ENCODE measurements at regions not wholly inside any gene's neighbourhood (a gene's known extent, or its start where the extent isn't known, plus 50 kb on each side); places are given as distances from the start of the nearest gene placed in this dataset.
"Not testable (repeated sequence)": the region's sequence is repeated elsewhere in the genome, so short reads cannot be mapped to it uniquely, and the experiment has no call there.

DNA sequence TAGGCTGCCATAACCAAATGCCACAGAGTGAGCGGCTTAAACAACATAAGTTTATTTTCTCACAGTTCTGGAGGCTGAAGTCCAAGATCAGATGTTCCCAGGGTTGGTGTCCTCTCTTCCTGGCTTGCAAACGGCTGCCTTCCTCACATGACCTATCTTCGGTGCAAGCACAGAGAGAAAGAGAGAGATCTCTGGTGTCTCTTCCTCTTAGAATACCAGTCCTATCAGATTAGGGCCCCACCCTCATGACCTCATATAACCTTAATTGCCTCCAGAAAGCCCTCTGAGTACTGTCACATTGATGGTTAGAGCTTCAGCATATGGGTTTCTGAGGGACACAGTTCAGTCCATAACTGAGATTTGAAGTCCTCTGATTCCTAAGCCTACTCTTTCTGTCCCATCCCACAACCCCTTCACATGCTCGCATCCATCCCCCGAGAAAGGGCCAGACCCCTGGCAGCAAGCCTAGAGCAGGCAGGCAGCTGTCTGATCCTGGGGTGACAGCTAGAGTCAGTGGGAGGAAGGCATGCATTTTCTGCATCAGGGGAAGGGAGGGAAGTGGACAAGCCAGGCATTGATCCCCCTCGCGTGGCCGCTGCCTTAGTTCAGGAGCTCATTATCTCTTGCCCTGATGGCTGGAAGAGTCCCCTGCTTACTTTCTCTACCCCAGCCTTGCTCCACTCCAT, 114.1 kb downstream of the FAR1 start:
- no peak for DNase-seq

DNA sequence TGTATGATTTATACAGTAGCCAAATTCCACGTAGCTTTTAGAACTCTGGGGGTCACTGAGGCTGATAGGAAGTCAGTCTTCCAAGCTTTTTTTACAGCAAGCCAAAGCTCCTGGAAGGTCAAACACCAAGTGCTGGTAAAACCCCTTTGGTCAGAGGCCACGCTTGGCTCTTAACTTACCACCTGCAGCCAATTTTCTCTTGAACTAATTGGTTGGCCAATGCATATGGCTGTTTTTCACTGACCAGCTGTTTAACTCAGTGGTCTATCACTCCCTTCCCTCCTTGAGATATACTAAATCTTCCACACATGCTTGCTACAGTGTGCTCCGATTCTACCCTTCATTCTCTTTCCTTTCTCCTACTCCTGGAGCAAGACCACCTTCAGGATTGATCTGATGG, 116.0 kb downstream of the FAR1 start:
- DNase-seq, result no peak

DNA sequence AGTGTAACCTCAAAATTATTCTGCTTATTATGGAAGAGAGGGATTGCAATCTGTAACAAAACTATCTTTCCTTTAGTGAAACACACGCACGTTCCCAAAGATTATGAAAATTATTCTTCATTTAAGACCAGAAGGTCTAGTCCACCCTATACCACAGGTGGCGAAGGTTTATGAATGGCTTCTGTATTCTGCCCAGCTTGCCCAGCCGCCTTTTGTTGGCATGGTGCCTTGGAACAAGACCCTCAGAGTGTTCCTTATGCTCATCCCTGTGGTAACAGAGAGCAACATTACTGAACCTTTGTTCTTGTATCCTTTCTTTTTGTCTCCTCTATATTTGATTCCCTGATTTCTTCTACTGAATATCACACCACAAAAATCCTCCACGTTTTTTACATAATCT, 116.4 kb downstream of the FAR1 start:
- no peak for DNase-seq

DNA sequence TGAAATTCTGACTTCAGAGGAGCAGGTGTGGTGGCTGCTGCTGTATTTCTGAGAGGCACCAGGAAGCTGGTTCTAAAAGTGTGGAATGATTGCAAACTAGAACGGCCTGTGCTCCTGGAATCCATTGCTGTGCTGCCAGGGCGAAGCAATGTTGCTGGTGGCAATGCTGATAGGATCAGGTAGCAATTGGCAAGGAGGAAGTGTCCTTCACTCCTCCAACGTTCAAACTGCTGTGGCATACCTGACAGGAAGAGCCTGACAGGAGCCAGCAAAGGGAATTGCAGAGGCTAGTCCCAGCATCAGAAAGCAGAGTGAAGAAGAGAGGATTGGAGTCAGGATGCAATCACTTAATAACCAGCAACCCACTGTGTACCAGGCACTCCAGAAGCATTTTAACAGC, 118.2 kb downstream of the FAR1 start:
- no peak for DNase-seq

DNA sequence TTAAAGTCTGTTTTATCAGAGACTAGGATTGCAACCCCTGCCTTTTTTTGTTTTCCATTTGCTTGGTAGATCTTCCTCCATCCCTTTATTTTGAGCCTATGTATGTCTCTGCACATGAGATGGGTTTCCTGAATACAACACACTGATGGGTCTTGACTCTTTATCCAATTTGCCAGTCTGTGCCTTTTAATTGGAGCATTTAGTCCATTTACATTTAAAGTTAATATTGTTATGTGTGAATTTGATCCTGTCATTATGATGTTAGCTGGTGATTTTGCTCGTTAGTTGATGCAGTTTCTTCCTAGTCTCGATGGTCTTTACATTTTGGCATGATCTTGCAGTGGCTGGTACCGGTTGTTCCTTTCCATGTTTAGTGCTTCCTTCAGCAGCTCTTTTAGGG, 129.1 kb downstream of the FAR1 start:
- not testable (repeated sequence) for DNase-seq

DNA sequence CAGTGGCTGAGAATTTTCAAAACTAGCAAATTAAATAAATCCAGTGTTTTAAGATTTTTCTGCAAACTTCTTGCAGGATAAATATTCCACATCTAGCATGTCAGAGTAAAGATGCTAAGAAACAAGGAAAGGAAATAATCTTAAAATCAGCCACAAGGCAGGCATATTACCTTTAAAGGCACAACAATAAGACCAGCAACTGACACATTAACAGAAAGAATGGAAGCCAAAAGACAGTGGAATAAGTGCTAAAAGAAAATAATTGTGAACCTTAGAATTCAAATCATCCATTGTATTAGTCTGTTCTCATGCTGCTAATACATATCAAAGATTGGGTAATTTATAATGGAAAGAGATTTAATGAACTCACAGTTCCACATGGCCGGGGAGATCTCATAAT, 132.4 kb downstream of the FAR1 start:
- DNase-seq, result no peak

DNA sequence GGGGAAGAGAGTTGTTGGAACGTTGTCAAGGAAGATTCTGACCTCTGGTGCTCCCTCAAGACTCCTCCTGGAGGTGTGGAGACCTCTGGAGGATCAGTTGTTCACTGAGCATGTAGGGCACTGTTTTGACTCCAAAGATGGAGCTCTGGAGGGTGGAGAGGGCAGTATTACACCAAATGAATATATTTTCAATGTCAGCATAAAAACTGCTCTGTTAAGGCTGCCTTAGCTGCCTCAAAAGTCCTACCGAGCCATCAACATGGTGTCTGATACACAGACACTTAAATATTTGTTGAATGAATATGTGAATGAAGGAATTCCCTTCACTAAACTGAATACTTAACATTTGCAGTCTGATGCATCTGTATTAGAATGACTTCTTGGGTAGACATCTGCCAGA, 144.2 kb upstream of the SPON1 start:
- no peak for DNase-seq

DNA sequence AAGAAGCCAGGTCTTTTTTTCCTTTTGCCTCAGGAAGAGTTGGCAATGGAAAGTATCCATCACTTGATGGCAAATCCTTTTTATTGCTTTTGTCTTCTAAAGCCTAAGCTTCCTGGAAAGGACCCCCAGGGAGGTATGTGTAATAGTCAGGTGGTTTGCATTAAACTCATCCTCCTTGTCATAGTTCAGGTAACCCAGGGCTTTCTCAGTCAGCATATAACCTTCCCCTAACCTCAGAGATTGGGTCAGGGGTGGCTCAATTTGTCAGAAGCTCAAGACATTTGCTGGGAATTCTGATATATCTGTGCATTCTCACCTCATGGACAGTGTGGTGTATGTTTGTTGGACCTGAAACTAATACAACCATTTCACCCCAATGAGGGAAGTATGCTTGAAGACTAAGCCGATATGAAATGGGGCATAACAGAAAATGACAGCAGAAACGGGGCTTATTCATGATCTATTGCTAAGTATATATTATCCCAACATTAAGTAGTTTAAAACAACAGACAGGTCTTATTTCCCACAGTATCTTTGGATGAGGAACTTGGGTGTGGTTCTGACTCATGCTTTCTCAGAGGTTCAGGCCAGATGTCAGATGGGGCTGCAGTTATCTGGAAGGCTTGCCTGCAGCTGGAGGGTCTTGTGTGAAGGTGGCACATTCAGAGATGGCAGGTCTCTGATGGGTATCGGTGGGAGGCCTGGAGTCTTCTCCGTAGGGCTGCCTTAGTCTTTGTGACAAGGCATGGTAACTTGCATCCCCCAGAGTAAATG, 135.8 kb upstream of the SPON1 start:
- DNase-seq, result peak; percentile 17

DNA sequence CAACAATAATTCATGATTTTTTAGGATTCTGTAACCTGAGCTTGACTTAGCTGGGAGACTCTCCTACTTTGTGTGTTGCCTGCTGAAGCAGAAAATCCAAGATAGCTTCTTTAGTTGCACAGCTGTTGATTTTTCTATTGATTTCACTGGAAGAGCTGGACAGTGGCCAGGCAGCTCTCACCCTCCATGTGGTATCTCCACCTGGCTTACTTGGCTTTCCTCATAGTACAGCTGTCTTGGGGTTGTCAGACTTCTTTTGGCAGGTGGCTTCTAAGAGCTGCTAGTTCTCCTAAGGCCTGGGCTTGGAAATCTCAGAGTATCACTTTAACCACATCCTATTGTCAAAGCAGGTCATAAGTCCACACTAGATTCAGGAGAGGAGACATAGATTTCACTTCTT, 130.8 kb upstream of the SPON1 start:
- DNase-seq, result no peak

DNA sequence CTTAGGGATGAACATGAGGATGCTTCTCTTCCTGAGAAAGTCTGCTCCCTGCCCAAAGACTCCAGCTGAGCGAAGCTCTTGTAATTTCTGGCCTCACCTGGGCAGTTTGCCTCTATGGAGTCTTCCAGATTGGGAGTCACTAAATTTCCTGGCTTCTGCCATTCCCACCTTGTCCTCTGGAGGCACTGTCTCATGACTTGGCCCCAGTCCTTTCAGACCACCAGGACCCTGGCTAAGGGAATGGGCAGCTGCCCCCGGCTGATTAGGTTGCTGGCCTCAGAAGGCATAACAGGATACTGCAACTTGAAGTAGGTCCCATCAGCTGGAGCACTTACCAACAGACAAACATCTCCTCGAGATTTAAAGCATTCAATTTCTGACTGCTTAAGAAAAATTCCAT, 128.1 kb upstream of the SPON1 start:
- DNase-seq, result no peak

DNA sequence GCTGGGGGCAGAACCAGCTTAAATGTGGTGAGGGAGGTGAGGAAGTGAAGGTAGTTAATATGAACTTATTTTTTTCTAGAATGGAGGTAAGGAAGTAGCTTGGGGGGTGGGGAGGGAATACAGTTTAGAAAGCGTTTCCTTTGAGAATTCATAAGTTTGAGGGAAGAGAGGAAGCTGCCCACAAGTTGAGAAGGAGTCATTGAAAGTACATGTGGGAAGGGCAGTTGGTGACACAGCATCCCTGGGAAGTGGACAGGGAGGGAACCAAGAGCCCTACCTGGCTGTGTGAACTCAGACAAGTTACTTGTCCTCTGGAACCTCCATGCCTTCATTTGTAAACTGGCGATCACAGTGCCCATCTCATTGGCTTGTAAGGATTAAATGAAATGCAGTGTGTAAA, 125.9 kb upstream of the SPON1 start:
- DNase-seq, result no peak

DNA sequence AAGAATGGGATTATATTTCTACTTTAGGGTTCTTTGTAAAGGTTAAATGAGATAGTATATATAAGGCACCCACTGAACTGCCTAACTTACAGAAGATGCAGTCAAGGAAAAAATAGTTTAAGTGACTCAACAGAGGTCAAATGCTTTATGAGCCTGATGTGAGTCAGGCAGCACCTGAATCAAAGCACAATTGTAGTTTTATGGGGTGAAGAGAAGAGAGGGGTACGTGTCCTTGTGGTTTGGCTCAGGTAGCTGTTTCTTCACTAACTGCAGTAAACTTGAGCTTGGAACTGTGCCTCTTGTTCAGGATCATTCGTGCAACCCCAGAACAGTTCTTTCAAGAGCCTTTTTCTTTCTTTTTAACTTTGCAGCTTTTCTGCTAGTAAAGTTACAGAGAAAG, 125.2 kb upstream of the SPON1 start:
- peak; percentile 2 for DNase-seq

DNA sequence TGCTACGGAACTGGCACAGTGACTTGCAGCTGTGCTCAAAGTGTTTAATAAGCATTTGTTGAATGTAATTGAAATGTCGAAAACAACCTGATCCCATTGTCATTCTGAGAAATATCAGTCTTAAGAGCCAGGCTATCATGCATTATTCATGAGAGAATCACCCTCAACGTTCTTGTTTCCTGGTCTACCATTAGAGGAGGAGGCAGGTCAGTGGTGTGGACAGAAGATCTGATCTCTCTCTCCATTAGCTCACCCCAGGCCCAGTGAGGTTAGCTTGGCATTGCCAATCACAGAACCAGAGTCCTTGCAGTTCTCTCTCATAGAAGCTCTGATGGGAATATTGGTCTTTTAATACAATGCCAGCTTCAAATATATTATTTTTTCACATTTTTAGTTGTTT, 121.1 kb upstream of the SPON1 start:
- DNase-seq, result no peak

DNA sequence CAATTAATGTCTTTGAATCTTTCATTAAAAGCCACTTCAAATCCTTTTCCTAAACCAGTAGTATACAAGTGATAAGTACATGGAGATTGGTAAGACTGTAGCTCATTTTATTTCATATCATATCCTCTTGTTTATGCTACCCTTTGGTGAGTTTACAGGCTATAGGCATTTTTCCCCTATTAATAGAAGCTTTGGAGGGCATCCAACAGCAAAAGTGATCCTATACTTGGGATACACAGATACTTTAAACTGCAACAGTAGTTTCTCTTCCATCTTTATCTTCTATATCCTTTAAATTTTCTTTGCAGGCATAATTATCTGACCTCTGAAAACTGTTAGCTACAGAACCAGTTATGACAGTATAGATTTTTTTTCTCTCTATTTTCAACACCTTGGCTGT, 114.5 kb upstream of the SPON1 start:
- no peak for DNase-seq

DNA sequence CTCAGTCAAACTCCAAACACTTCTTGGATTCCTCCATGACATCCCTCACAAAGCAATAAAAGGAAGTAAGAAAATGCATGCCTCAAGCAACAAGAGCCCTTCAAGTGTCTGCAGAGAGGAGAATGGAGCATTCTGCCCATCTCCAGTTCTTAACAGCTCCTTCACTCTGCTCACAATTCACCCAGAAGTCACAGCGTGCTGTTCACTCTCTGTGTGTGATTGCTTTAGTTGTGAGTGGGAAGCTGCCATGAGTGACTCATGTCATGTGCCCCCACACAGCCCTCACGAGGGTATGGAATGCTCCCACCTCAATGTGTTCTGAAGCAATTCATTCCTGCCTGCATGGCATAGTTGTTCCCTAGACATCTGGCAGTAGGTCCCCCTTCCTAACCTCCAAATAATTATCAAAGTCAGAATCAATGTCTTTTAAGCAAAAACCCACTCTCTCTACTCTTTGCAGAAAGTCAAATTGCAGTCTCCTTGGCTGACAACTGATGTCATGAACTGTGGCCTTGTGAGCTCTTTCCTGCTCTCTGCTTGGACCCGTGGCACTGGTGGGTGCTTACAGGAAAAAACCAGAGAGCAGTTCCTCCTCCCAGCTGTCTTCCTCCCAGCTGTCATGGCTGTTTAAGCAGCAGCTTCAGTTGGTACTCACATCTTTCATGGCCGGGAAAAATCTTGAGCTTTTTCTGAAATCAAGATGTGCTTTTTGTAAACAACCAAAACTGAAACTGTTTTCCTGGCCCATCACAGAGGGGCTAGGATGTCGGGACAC, 112.1 kb upstream of the SPON1 start:
- DNase-seq, result no peak

DNA sequence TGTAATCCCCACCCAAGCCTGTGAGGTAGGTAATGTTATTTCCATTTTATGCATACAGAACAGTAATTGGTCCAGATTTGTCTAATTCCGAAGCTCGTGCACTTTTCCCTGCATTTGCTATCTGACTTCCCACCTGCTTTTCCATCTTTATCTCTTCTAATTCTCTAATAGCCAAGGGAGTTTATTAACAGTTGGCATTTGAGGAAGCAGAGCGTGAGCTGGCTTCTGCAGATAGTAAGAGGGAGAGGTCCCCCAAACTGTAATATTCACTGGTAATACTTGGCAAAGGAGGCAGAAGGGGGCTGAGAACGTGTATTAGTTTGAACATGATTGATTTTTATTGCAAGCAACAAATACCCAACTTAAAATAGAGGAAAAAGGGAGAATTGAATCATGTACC, 110.8 kb upstream of the SPON1 start:
- DNase-seq, result no peak

DNA sequence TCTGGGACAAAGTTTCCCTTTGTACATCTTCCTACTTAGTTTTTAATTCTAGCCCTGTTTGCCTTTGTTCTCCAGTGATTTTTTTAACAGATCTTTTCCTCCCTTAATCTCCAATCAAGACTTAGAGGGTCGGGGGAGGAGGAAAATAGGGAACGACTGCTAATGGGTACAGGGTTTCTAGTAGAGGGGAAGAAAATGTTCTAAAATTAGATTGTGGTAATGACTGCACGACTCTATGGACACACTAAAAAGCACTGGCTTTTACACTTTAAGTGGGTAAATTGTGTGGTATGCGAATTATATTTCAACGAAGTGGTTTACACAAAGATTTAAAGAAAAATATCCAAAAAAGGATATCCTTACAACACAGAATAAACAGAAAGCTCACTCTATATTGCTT, 110.0 kb upstream of the SPON1 start:
- DNase-seq, result no peak

DNA sequence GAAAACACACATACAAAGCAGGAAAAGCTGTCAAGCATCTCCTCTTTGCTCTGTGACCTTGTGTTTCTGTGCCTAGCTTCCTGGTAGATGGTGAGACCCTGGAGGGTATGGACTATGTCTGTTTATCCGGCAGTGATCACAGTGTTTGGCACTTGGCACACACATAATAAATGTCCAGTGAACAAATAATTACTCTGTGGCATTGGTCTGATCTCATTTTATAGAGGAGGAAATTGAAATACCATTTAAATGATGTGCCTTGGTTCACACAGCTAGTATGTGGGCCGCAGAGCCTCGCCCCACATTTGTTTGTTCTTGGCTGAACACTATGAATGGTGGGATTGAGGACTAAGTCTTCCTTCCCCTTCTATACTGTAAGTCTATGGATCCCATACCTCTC, 104.7 kb upstream of the SPON1 start:
- no peak for DNase-seq

DNA sequence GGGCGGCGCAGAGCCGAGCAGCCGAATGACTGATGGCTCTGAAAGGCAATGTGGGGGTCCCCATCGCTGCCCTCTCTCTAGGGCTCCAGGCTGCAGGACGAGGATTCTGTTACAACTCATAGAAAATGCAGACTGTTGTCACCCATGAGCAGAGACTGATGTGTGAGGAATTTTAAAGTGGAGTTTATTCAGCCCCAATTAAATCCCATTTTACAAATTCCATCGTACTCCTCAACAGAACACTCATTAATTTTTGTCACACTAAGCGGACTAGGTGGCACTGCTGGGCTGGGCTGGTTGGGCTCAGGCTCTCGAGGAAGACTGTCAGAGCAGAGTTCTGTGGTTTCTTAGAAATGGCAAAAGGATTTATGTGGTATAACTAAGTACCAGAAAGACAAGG, 102.6 kb upstream of the SPON1 start:
- no peak for DNase-seq

DNA sequence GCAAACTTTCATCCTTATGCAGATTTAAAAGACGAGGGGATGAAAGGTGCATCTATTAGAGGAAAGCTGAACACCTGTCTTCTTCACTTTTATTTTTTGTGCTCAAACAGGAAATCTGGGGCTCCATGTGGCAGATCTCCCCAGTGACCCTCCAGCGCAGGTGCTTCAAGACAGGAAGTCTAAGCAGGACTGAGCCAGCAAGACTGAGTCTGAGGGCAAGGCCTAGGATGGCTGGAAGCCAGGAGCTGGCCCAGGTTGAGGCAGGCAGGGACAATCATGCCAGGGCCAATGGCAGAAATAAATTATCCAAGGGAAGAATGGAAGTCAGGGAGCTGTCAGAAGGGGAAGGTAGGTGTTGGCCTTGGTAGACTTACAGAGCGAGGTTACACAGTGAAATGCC, 101.1 kb upstream of the SPON1 start:
- DNase-seq, result no peak

DNA sequence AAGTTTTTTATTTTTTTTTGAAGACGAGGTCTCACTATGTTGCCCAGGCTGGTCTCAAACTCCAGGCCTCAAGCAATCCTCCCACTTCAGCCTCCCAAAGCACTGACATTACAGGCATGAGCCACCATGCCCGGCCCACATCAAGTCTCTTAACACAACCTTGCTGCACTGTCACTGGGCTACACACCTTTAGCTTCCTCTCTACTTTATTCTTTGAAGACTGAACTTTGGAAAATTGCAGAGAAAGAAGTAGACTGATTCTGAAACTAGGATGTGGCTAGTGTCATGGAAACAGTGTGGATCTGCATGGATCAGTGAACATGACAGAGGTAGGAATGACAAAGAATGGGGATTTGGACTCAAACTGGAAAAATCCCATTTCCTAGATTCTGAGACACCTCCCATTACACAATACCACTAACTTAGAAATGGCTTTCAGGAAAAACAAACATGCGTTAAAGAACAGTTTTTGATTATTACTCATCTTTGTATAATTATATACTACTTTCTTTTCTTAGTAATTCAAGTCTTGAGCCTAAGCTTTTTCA, 99.6 kb upstream of the SPON1 start:
- no peak for DNase-seq

DNA sequence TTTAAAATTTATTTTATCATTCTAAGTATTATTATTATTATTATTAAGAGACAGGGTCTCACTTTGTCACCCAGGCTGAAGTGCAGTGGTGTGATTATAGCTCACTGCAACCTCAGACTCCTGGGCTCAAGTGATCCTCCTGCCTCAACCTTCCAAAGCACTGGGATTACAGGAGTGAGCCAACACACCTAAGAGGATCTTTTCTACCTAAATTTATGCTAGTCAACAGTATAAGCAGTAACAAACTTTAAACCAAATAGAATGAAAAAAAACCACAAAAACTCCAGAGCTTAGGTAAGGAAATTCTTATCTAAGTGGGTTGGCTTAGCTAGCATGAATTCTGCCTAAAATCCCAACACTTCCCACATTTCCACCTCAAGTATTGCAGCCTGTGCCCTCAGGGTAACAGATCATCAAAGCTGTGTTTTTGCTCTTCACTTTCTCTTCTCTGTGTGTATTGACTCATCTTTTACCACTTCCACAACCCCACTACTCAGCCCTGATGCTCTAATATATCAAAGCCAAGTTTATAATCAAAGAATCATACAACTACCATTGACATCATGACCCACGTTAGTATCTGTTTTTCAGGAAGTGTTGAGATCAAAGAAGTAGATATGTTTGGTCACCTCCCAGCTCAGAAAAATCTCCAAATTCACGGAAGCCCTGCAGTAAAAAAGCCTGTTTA, 93.7 kb upstream of the SPON1 start:
- DNase-seq, result no peak

DNA sequence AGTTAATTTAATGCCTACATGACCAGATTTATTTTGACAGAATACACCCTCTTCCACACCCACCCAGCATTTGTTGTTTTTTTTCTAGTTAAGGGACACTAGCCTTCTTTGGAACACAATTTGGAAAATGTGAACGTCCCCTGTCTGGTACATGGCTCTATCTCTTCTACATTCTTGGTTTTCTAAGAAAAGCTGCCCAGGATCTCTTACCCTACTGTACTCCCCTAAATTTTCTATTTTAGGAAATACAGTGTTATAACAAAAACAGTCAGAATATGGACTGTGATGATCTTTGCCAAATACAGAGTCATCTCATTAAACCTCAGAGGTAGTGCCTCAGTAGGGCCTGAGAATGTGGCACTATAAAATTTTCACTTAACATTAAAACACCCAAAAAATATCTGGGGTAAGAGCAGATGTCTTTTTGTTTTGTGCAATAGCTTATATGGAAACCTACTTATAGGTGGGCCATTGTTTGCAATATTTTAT, 93.1 kb upstream of the SPON1 start:
- DNase-seq, result no peak

Measured in HCEC 1CT (cell line).